HG03280 (cell line): ENCODE measurements at regions not wholly inside any gene's neighbourhood (a gene's known extent, or its start where the extent isn't known, plus 50 kb on each side); places are given as distances from the start of the nearest gene placed in this dataset.

Experiments
- ATAC-seq: cut with Tn5 transposase; IDR thresholded peaks from one replicate; pipeline ENCODE4 v1.9.1; 2021; ENCODE audit warnings: mild to moderate bottlenecking, moderate library complexity; ENCODE audit not compliant: unreplicated experiment

- no peak for ATAC-seq
These were observed 457.3 kb upstream of the ID2 start for GRCh38 chr2:8224347-8225190.

- ATAC-seq, result no peak
These were observed 456.6 kb upstream of the ID2 start for GRCh38 chr2:8225266-8225665.

- ATAC-seq, result no peak
These were observed 456.1 kb upstream of the ID2 start for GRCh38 chr2:8225798-8226197.

DNA sequence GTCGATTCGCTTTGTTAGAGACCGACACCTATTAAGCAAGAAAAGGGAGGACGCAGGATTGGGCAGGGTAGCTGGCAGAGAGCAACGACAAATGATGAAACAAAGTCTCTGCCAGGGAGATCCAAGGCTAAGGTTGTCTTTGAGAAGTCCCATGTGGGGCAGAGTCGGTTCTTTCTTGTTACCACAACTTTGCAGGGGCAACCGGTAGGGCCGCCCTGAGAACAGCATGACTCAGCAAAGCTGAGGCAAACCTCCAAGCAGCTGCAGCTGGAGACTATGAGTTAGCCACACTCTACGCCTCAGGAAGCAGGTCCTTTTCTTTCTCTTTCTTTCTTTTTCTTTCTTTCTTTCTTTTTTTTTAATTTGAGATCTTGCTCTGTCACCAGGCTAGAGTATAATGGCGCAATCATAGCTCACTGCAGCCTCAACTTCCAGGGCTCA, 452.3 kb upstream of the ID2 start:
- ATAC-seq, result peak; percentile 79

- ATAC-seq, result no peak
These were observed 451.4 kb upstream of the ID2 start for GRCh38 chr2:8230466-8230865.

- ATAC-seq, result no peak
These were observed 450.0 kb upstream of the ID2 start for GRCh38 chr2:8231902-8232301.

- ATAC-seq, result no peak
These were observed 449.0 kb upstream of the ID2 start for GRCh38 chr2:8232871-8233270.

GRCh38 chr2:8234253-8234652, 447.6 kb upstream of the ID2 start:
- peak; percentile 25 for ATAC-seq

DNA sequence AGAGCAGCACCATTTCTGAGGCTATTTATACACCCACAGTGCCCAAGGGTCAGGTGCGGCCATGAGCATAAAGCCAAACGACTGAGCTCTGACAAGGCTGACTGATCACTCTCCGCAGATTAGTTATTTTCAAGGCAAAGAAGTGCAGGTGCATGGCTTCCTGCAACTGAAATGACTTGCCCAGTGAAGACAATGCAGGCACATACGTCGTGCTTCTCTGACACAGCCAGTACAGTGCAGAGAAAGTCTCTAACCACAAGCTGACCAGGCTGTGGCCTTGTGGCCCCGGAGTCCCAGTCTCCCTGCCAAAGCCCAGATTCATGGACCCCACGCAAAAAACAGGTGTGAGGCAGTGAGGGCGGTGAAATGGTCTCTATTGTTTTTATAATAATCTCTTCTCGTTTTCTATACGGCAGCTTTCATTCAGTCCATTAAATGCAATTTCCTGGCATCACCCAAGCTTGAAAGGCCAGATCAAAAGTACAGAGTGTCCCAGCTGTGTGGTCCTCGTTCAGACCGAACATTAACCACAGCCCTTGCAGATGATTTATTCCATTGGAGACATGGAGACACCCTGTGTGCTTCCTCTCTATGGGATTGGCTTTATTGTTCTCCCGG, 447.0 kb upstream of the ID2 start:
- peak; percentile 95 for ATAC-seq

- no peak for ATAC-seq
These were observed 446.4 kb upstream of the ID2 start for GRCh38 chr2:8235419-8235818.

DNA sequence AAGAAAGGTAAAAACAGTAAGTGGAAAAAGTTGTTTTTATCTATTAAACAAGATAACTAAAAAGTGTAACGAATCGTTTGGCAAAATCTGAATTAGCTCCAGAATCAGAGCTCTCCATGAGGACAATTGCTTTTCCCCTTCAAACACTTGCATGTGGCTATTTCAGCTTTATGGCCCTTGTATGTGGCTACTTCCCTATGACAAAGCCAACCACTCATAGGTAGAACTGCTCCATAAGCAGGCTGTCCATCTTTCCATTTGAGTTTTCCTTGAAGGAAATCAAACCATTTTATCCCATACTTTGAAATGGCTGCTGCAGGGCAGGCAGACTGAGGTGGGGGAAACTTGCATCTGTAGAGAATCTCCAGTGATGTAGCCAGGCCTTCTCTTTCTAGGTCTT, 445.5 kb upstream of the ID2 start:
- no peak for ATAC-seq

GRCh38 chr2:8238521-8239230, 443.2 kb upstream of the ID2 start:
- ATAC-seq, result no peak

GRCh38 chr2:8239531-8240088, 442.2 kb upstream of the ID2 start:
- ATAC-seq, result no peak

GRCh38 chr2:8241317-8241716, 440.5 kb upstream of the ID2 start:
- ATAC-seq, result no peak

- ATAC-seq, result no peak
These were observed 439.1 kb upstream of the ID2 start for GRCh38 chr2:8242739-8243138.

DNA sequence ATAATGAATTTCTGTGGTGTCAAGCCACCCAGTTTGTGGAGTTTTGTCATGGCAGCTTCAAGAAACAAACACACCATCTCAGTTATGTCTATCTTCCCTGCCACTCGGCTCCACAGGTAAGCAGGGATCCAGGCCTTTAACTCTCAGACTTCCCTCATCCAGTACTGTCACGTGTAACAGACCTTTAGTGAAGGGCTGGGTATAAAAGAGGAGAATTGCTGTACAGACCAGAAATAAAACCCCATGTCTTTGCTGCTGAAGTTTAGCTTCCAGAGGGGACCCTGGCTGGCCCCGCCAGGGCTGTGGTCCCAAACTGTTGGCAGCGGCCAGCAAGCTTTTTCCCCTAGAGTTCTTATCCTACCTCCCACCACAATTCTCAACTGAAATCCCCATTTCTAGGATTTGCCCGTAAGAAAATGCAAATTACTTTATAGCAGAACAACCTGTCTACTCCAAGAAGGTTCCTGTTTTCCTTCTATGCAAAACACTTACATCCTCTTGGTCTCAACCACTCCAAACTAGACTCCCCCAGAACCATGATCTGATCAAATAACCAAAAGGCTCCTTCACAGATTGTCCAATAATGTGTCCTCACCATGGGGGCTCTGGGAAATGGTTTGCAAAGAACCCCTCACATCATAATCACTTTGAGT, 438.0 kb upstream of the ID2 start:
- no peak for ATAC-seq

- no peak for ATAC-seq
These were observed 437.2 kb upstream of the ID2 start for GRCh38 chr2:8244639-8245038.

GRCh38 chr2:8246137-8246536, 435.7 kb upstream of the ID2 start:
- no peak for ATAC-seq

DNA sequence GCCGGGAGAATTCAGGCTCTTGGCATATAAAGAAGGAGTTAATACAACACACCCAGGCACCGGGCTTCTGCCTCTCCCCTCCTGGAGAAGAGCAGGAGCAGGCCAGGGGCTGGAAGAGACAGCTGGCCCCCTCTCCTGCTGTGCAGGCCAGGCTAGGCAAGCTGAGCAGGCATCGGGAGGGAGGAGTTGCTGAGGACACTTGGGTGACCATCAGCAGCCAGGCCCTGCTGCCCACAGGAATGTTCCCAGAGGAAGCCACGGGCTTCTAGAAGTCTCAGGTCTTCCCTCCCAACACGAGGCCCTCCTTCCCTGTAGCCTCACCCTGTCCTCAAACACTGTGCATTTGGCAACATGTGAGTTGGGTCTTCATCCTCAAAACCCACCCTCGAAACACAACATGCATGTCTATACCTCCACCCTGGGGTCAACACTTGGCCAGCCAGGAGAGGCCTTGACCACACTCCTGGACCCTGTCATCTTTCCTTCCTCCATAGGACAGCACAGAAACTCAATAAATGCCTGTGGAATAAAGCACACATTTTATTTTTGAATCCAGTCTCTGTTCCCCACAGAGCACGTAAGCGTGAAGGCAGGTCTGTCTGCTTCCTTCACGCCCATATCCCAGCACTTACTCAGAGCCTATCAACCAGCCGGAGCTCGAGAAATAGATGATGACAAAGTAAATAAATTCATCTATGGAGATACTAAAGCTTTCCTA, 433.8 kb upstream of the ID2 start:
- no peak for ATAC-seq

- ATAC-seq, result no peak
These were observed 433.3 kb upstream of the ID2 start for GRCh38 chr2:8248623-8248957.

DNA sequence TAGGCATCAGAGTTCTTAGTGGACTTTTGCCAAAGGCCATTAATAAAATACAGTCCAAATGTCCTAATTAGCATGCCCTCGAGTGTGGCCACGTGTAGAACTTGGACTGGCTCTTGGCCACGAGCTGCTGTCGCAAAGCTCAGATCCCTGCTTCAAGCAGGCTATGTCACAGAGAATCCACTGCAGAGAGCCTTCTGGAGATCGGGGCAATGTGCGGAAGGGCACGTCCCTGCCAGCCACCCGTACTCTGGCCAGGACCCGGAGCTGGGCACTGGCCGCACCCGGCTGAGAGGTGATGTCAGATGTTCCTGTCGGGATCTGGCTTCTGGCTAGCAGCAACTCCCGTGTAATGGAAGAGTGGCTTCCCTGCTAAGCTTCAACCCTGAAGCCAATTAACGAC, 432.7 kb upstream of the ID2 start:
- ATAC-seq, result no peak
